ENCODE measurements at regions not wholly inside any gene's neighbourhood (a gene's known extent, or its start where the extent isn't known, plus 50 kb on each side); places are given as distances from the start of the nearest gene placed in this dataset.

DNA sequence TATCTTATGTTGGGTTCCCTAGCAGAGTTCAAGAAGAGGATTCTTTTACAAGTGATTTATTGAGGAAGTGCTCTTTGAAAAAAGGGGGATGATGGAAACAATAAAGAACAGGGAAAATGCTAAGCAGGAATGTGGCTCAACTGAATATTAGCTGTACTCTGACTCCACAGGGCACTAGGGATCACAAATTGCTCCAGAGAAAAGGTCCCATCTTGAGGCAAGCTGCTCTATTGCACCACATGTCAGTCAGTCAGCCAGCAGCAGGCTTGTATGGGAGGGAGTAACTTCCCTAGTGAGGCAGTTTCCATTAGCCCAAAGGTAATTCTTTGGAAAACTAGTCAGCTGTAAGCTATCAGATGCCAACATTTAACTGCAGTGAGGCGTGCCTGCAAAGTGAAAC lies 73.3 kb upstream of the FNDC3A start:
- TF ChIP-seq GATA2 (IDR thresholded peaks at IDR 0.05; ENCODE audit: low read depth, low read length) (no peak), GATA3 (IDR thresholded peaks at IDR 0.05; ENCODE audit: low read depth, low read length) (no peak)
